OCI-LY7 (cell line): ENCODE measurements at regions not wholly inside any gene's neighbourhood (a gene's known extent, or its start where the extent isn't known, plus 50 kb on each side); places are given as distances from the start of the nearest gene placed in this dataset.

Experiments
- BruUV-seq: library from RNA; stranded (reverse); fragments of 400-500 nt; replicated peaks from 2 replicates; lab custom pipeline; 2021; lab: Mats Ljungman, UMichigan
- CTCF ChIA-PET: fragments of 300-600 bp; sonication (Branson Sonifier 250); formaldehyde crosslinking; loops from one replicate; lab custom pipeline; 2022; ENCODE audit warnings: antibody characterized with exemption; ENCODE audit not compliant: unreplicated experiment; lab: Charles Lee
- POLR2A ChIA-PET: fragments of 300-600 bp; sonication (Branson Sonifier 250); formaldehyde crosslinking; loops from one replicate; lab custom pipeline; 2022; ENCODE audit warnings: antibody characterized with exemption; lab: Charles Lee
- DNase-seq: peaks from one replicate; pipeline ENCODE4 v3.0.0-alpha.2; 2015; ENCODE audit warnings: low spot score
- H2AFZ ChIP-seq: fragments of 200-600 bp; sonication (generic), shearing (Covaris generic); 2 replicates; pipeline ENCODE4 v1.6.1; 2014; ENCODE audit warnings: mild to moderate bottlenecking, antibody characterized with exemption, low read length, moderate library complexity
- H3K27ac ChIP-seq: fragments of 200-600 bp; sonication (generic); 2 replicates; pipeline ENCODE4 v1.5.1; 2014; ENCODE audit warnings: mixed run types, low read depth, mild to moderate bottlenecking, moderate library complexity, low read length, inconsistent platforms; ENCODE audit not compliant: poor library complexity, severe bottlenecking
- H3K36me3 ChIP-seq: fragments of 200-600 bp; sonication (generic); 2 replicates; pipeline ENCODE4 v1.6.1; 2014; ENCODE audit warnings: mild to moderate bottlenecking, antibody characterized with exemption, low read length, moderate library complexity, mixed read lengths; ENCODE audit not compliant: insufficient read depth
- H3K4me1 ChIP-seq: fragments of 200-600 bp; sonication (generic); 2 replicates; pipeline ENCODE4 v1.5.1; 2014; ENCODE audit warnings: mild to moderate bottlenecking, low read length; ENCODE audit not compliant: insufficient read depth, poor library complexity, severe bottlenecking
- H3K4me2 ChIP-seq: fragments of 200-600 bp; sonication (generic); 2 replicates; pipeline ENCODE4 v1.6.1; 2014; ENCODE audit warnings: mild to moderate bottlenecking, low read length
- H3K4me3 ChIP-seq: fragments of 200-600 bp; sonication (generic); 2 replicates; pipeline ENCODE4 v1.5.1; 2014; ENCODE audit warnings: mild to moderate bottlenecking, low read depth, low read length; ENCODE audit not compliant: poor library complexity, severe bottlenecking
- H3K79me2 ChIP-seq: fragments of 200-600 bp; sonication (generic); 2 replicates; pipeline ENCODE4 v1.6.1; 2016; ENCODE audit warnings: low read depth, mild to moderate bottlenecking, low read length, moderate library complexity, mixed read lengths; ENCODE audit not compliant: insufficient read depth
- H3K9me2 ChIP-seq: fragments of 200-600 bp; sonication (generic); 2 replicates; pipeline ENCODE4 v1.6.1; 2016; ENCODE audit warnings: mild to moderate bottlenecking, low read length, mixed read lengths; ENCODE audit not compliant: insufficient read depth
- H3K9me3 ChIP-seq: fragments of 200-600 bp; sonication (generic); 2 replicates; pipeline ENCODE4 v1.6.1; 2014; ENCODE audit warnings: mild to moderate bottlenecking, mixed run types, low read length, mixed read lengths
- H4K20me1 ChIP-seq: fragments of 200-600 bp; sonication (generic); 2 replicates; pipeline ENCODE4 v1.6.1; 2014; ENCODE audit warnings: mild to moderate bottlenecking, antibody characterized with exemption, low read length, moderate library complexity, mixed read lengths; ENCODE audit not compliant: insufficient read depth
- CTCF ChIP-seq: fragments of 200-600 bp; sonication (generic); conservative IDR thresholded peaks from 2 replicates; pipeline ENCODE4 v1.5.1; 2014; ENCODE audit warnings: mild to moderate bottlenecking, antibody characterized with exemption, low read length, moderate library complexity, mixed read lengths
- EZH2phosphoT487 ChIP-seq: fragments of 200-600 bp; sonication (generic); IDR thresholded peaks from 2 replicates; pipeline ENCODE4 v1.6.1; 2018; ENCODE audit warnings: low read depth, borderline replicate concordance, mild to moderate bottlenecking, mixed run types, antibody characterized with exemption, low read length, moderate library complexity, mixed read lengths
- intact Hi-C: fragments of 100-400 bp; cut with micrococcal nuclease; formaldehyde crosslinking; loops from one replicate; pipeline ENCODE4 v1.10.0; 2022; ENCODE audit not compliant: unreplicated experiment

GRCh38 chr4:132827522-132827921, 321.6 kb upstream of the PCDH10 start:
- TF ChIP-seq EZH2phosphoT487 (no peak), CTCF (no peak)
- peak overlapping the region; percentile 63 for H2AFZ ChIP-seq
- intact Hi-C loops, result no loop called here

GRCh38 chr4:132838244-132838643, 310.9 kb upstream of the PCDH10 start:
- DNase-seq, result no peak
- Histone ChIP-seq H3K4me2 (no peak overlapping the region), H3K9me3 (0 out of 2 replicates have a peak, but pooled peaks cover 9% of the 10 kb centered on the region), H2AFZ (no peak overlapping the region), H3K9me2 (no peaks in the 10 kb centered on the region), H3K27ac (no peak overlapping the region), H4K20me1 (no peaks in the 10 kb centered on the region), H3K36me3 (no peaks in the 10 kb centered on the region), H3K79me2 (no peaks in the 10 kb centered on the region), H3K4me1 (no peaks in the 10 kb centered on the region), H3K4me3 (no peak overlapping the region)
- no peak for TF ChIP-seq EZH2phosphoT487
- no peak for TF ChIP-seq CTCF
- POLR2A ChIA-PET, result interaction anchor here (0.6 to 0.8 kb wide), 2 partner anchors 19 to 1486 kb away, joined by 3 read pairs; no protein-coding TSS in a partner anchor
- intact Hi-C loops, result no loop called here
- no TSS peak for BruUV-seq
- CTCF ChIA-PET, result no interaction called here

More at GRCh38 chr4:132827522-132827921, 321.6 kb upstream of the PCDH10 start:
- BruUV-seq, result no TSS peak
- no peaks in the 10 kb centered on the region for H3K4me1 ChIP-seq
- ChIA-PET POLR2A (interaction anchor here (0.7 kb wide), 1 partner anchor 63 kb away, joined by 3 read pairs; no protein-coding TSS in a partner anchor), CTCF (no interaction called here)
- H3K9me3 ChIP-seq, result no peaks in the 10 kb centered on the region
- no peaks in the 10 kb centered on the region for H4K20me1 ChIP-seq
- H3K4me3 ChIP-seq, result no peak overlapping the region
- no peaks in the 10 kb centered on the region for H3K9me2 ChIP-seq
- no peaks in the 10 kb centered on the region for H3K36me3 ChIP-seq
- H3K79me2 ChIP-seq, result no peaks in the 10 kb centered on the region
- H3K27ac ChIP-seq, result no peak overlapping the region
- no peak overlapping the region for H3K4me2 ChIP-seq
- DNase-seq, result no peak

- Histone ChIP-seq H3K4me3 (no peak overlapping the region), H3K4me2 (no peak overlapping the region), H4K20me1 (no peaks in the 10 kb centered on the region), H3K27ac (no peak overlapping the region), H3K9me2 (no peaks in the 10 kb centered on the region), H3K4me1 (no peaks in the 10 kb centered on the region), H3K79me2 (no peaks in the 10 kb centered on the region), H2AFZ (no peak overlapping the region), H3K9me3 (0 out of 2 replicates have a peak, but pooled peaks cover 9% of the 10 kb centered on the region), H3K36me3 (no peaks in the 10 kb centered on the region)
- intact Hi-C loops, result no loop called here
- BruUV-seq, result no TSS peak
- DNase-seq, result peak; percentile 2
- ChIA-PET CTCF (no interaction called here), POLR2A (no interaction called here)
- TF ChIP-seq CTCF (no peak), EZH2phosphoT487 (no peak)
These were observed 310.0 kb upstream of the PCDH10 start for GRCh38 chr4:132839070-132839469.
